ENCODE measurements at regions not wholly inside any gene's neighbourhood (a gene's known extent, or its start where the extent isn't known, plus 50 kb on each side); places are given as distances from the start of the nearest gene placed in this dataset.

GRCh38 chr12:61694214-61694613 lies 566.0 kb upstream of the USP15 start:
- Histone ChIP-seq H3K4me1 (replicated peaks in 1 of 4; ENCODE audit: control insufficient read depth in 3 of 4, insufficient read depth in 4 of 4, low read length in 3 of 4) (no peaks in the 10 kb centered on the region), H3K18ac (ENCODE audit: extremely low read depth, low read length) (no peak overlapping the region), H3K36me3 (ENCODE audit: control insufficient read depth in 2 of 4, insufficient read depth in 4 of 4, low read length in 3 of 4) (peaks cover 0 to 2% (median 0%) of the 10 kb centered on the region in 4 experiments; a peak in 2 of 8 replicates), H2BK120ac (replicated peaks; ENCODE audit: low read depth, low read length) (no peak overlapping the region), H3K9me3 (ENCODE audit: insufficient read depth in 2 of 2, low read depth in 1 of 2, low read length in 1 of 2) (peaks cover 18 to 25% of the 10 kb centered on the region in 2 experiments), H2AFZ (ENCODE audit: low read length) (no peak overlapping the region), H4K20me1 (replicated peaks in 1 of 2; ENCODE audit: control insufficient read depth in 1 of 2, insufficient read depth in 2 of 2, low read length in 2 of 2) (no peaks in the 10 kb centered on the region), H4K5ac (ENCODE audit: insufficient read length, low read depth, low read length) (no peak overlapping the region), H3K79me2 (ENCODE audit: control insufficient read depth in 1 of 2, insufficient read depth in 2 of 2, low read length in 2 of 2) (no peaks in the 10 kb centered on the region), H3K27me3 (replicated peaks in 1 of 4; ENCODE audit: control insufficient read depth in 3 of 4, extremely low read depth in 1 of 4, insufficient read depth in 3 of 4, low read length in 3 of 4) (no peaks in the 10 kb centered on the region), H2BK12ac (ENCODE audit: low read depth, low read length) (no peak overlapping the region), H2AK5ac (ENCODE audit: low read depth, low read length) (no peak overlapping the region), H3K4ac (replicated peaks; ENCODE audit: insufficient read length, low read depth, low read length) (no peak overlapping the region), H2BK5ac (ENCODE audit: low read depth, low read length) (no peak overlapping the region), H4K8ac (ENCODE audit: extremely low read depth, insufficient read depth, low read length) (no peak overlapping the region), H3K23ac (ENCODE audit: insufficient read length) (no peak overlapping the region), H3K4me2 (ENCODE audit: insufficient read depth in 1 of 2, low read depth in 2 of 2, low read length in 2 of 2) (no peak overlapping the region), H2BK20ac (ENCODE audit: low read length) (no peak overlapping the region), H3K9ac (replicated peaks in 1 of 4; ENCODE audit: extremely low read depth in 1 of 4, low read depth in 3 of 4, low read length in 3 of 4) (no peak overlapping the region), H2BK15ac (ENCODE audit: low read length) (no peak overlapping the region), H3K4me3 (ENCODE audit: extremely low read depth in 1 of 4, insufficient read depth in 2 of 4, low read depth in 3 of 4, low read length in 4 of 4) (no peak overlapping the region), H3K27ac (ENCODE audit: low read depth, low read length) (no peak overlapping the region), H3K56ac (replicated peaks; ENCODE audit: insufficient read length, low read depth, low read length) (no peak overlapping the region), H4K91ac (replicated peaks; ENCODE audit: insufficient read length, low read length) (no peak overlapping the region), H3K23me2 (ENCODE audit: low read depth, low read length) (no peaks in the 10 kb centered on the region), H3K79me1 (ENCODE audit: low read depth, low read length) (no peaks in the 10 kb centered on the region), H3K14ac (ENCODE audit: insufficient read length) (no peak overlapping the region)
- ChIA-PET POLR2A (ENCODE audit: partially characterized antibody) (no interaction called here), CTCF (ENCODE audit: partially characterized antibody) (no interaction called here)
- no peak for FAIRE-seq
- 90% methylated on average over 1 of the region's 1 CpG; no CpG with 5 or more reads in 1 of the 2 experiments for WGBS, 2 experiments (ENCODE audit: extremely low coverage in 1 of 2, insufficient coverage in 1 of 2, insufficient read length in 1 of 2, insufficient replicate concordance in 2 of 2, low coverage in 1 of 2, low lambda C conversion rate in 2 of 2, missing lambda C conversion rate in 1 of 2)
- TF ChIP-seq SP2 (IDR thresholded peaks at IDR 0.05; ENCODE audit: low read length) (no peak), CEBPB (IDR thresholded peaks at IDR 0.05; ENCODE audit: low read depth, low read length) (no peak), TAF7 (optimal IDR thresholded peaks at IDR 0.05; ENCODE audit: borderline replicate concordance, low read depth, low read length) (no peak), SP4 (IDR thresholded peaks at IDR 0.05; ENCODE audit: low read length) (no peak), SIRT6 (IDR thresholded peaks at IDR 0.05; ENCODE audit: low read length) (no peak), HDAC6 (IDR thresholded peaks at IDR 0.05; ENCODE audit: low read depth, low read length) (no peak), TBP (IDR thresholded peaks at IDR 0.05; ENCODE audit: low read depth, low read length) (no peak), YY1 (IDR thresholded peaks at IDR 0.05; ENCODE audit: low read depth, low read length) (no peak), FOSL1 (IDR thresholded peaks at IDR 0.05; ENCODE audit: insufficient read depth, low read depth, low read length) (no peak), PHF8 (conservative IDR thresholded peaks at IDR 0.05; ENCODE audit: low read depth, low read length) (no peak), KDM1A (IDR thresholded peaks at IDR 0.05; ENCODE audit: borderline replicate concordance, low read length) (no peak), GABPA (IDR thresholded peaks at IDR 0.05; ENCODE audit: borderline replicate concordance, insufficient read depth, low read length) (no peak)
- TF ChIP-seq, protein P1, sequence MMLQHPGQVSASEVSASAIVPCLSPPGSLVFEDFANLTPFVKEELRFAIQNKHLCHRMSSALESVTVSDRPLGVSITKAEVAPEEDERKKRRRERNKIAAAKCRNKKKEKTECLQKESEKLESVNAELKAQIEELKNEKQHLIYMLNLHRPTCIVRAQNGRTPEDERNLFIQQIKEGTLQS (IDR thresholded peaks at IDR 0.05; ENCODE audit: insufficient read depth, low read depth, low read length): no peak
- TF ChIP-seq, protein P2, sequence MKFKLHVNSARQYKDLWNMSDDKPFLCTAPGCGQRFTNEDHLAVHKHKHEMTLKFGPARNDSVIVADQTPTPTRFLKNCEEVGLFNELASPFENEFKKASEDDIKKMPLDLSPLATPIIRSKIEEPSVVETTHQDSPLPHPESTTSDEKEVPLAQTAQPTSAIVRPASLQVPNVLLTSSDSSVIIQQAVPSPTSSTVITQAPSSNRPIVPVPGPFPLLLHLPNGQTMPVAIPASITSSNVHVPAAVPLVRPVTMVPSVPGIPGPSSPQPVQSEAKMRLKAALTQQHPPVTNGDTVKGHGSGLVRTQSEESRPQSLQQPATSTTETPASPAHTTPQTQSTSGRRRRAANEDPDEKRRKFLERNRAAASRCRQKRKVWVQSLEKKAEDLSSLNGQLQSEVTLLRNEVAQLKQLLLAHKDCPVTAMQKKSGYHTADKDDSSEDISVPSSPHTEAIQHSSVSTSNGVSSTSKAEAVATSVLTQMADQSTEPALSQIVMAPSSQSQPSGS (IDR thresholded peaks at IDR 0.05; ENCODE audit: low read length): no peak
- DNase-seq (ENCODE audit: low read depth in 1 of 2, low spot score in 2 of 2): no peak
